ENCODE measurements at regions not wholly inside any gene's neighbourhood (a gene's known extent, or its start where the extent isn't known, plus 50 kb on each side); places are given as distances from the start of the nearest gene placed in this dataset.

DNA sequence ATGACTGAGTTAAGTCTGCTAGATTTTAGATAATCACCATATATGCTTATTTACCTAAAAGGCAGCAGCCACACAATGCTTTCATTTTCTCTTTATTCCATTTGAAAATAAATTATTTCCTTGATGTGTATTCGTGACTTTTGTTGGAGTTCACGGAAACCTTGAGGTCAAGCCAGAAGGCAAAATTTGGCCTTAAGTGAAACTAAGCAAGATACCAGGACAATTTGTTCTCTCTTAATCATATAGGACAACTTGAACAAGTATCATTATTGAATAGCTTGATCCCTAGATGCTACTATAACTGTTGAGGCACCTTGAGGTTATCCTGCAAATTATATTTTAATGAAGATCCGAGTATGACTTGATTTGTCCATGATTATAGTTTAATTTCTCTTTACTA is 429.2 kb upstream of the DACH1 start:
- H3K4me1 ChIP-seq (ENCODE audit: insufficient read depth) = no peaks in the 10 kb centered on the region
- 77% methylated on average over 3 of the region's 3 CpGs for WGBS

GRCh38 chr13:72295153-72295552 is 428.1 kb upstream of the DACH1 start:
- WGBS = 58% methylated on average over 2 of the region's 2 CpGs
- Histone ChIP-seq H3K27ac (ENCODE audit: low read depth) (no peak overlapping the region), H3K4me1 (ENCODE audit: insufficient read depth) (no peaks in the 10 kb centered on the region), H3K36me3 (ENCODE audit: insufficient read depth) (no peaks in the 10 kb centered on the region), H3K4me3 (ENCODE audit: low read depth, low read length) (no peak overlapping the region)
- no peak for DNase-seq (ENCODE audit: extremely low spot score)

More for the DNA sequence above, 429.2 kb upstream of the DACH1 start:
- Histone ChIP-seq H3K36me3 (ENCODE audit: insufficient read depth) (no peaks in the 10 kb centered on the region), H3K4me3 (ENCODE audit: low read depth, low read length) (no peak overlapping the region), H3K27ac (ENCODE audit: low read depth) (no peak overlapping the region)
- no peak for DNase-seq (ENCODE audit: extremely low spot score)

DNA sequence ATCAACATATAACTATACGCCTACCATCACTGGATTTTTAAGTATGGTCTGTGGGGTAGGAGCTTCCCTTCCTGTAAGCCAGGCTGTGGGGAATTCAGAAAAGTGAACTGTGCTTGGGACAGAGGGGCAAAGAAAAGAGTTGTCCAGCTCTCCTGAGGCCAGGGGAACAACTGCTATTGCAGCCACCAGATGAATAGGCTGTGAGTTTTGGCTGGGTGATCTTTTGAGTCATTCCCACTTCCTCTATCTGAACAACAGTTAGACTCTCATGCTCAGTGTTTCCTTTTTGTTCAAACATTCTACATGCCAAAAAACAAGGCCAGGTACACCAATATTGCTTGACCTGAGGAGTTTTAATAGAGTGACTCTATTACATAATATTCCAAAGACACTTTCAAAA is 426.2 kb upstream of the DACH1 start:
- DNase-seq (ENCODE audit: extremely low spot score) = no peak
- H3K36me3 ChIP-seq (ENCODE audit: insufficient read depth) = no peaks in the 10 kb centered on the region
- 89% methylated on average over 1 of the region's 1 CpG for WGBS
- H3K27ac ChIP-seq (ENCODE audit: low read depth) = no peak overlapping the region
- no peaks in the 10 kb centered on the region for H3K4me1 ChIP-seq (ENCODE audit: insufficient read depth)
- H3K4me3 ChIP-seq (ENCODE audit: low read depth, low read length) = no peak overlapping the region

GRCh38 chr13:72290962-72291681 is 424.1 kb upstream of the DACH1 start:
- H3K27ac ChIP-seq (ENCODE audit: low read depth) = no peak overlapping the region

DNA sequence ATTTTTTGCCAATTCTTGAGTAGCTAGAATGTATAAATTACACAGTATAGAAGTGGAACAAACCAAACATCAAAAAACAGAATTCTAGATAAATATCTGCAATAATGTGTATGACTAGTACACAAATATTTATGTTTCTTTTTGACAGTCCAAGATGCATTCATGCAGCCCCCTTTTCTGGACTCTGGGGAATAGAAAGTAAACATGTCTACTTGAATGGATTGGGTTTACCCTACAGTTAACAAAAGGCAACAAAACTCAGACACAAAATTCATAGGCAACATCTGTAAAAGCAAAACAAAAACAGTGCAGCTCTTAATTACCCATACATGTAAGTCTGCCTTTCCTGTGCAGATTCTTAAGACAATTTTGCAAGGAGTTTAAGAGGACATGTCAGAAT is 419.4 kb upstream of the DACH1 start:
- Histone ChIP-seq H3K36me3 (ENCODE audit: insufficient read depth) (no peaks in the 10 kb centered on the region), H3K4me3 (ENCODE audit: low read depth, low read length) (no peak overlapping the region), H3K27ac (ENCODE audit: low read depth) (no peak overlapping the region), H3K4me1 (ENCODE audit: insufficient read depth) (no peaks in the 10 kb centered on the region)
- DNase-seq (ENCODE audit: extremely low spot score) = no peak

More at GRCh38 chr13:72290962-72291681, 424.1 kb upstream of the DACH1 start:
- DNase-seq (ENCODE audit: extremely low spot score) = no peak
- Histone ChIP-seq H3K4me1 (ENCODE audit: insufficient read depth) (no peaks in the 10 kb centered on the region), H3K4me3 (ENCODE audit: low read depth, low read length) (no peak overlapping the region), H3K36me3 (ENCODE audit: insufficient read depth) (no peaks in the 10 kb centered on the region)

GRCh38 chr13:72284791-72285190 is 417.8 kb upstream of the DACH1 start:
- Histone ChIP-seq H3K27ac (ENCODE audit: low read depth) (no peak overlapping the region), H3K4me3 (ENCODE audit: low read depth, low read length) (no peak overlapping the region), H3K4me1 (ENCODE audit: insufficient read depth) (no peaks in the 10 kb centered on the region), H3K36me3 (ENCODE audit: insufficient read depth) (no peaks in the 10 kb centered on the region)
- no peak for DNase-seq (ENCODE audit: extremely low spot score)
- WGBS = 83% methylated on average over 2 of the region's 2 CpGs

- Histone ChIP-seq H3K4me1 (ENCODE audit: insufficient read depth) (no peaks in the 10 kb centered on the region), H3K4me3 (ENCODE audit: low read depth, low read length) (no peak overlapping the region), H3K36me3 (ENCODE audit: insufficient read depth) (no peaks in the 10 kb centered on the region), H3K27ac (ENCODE audit: low read depth) (no peak overlapping the region)
- DNase-seq (ENCODE audit: extremely low spot score) = no peak
- WGBS = 90% methylated on average over 1 of the region's 1 CpG
These were observed 394.7 kb upstream of the DACH1 start for GRCh38 chr13:72261732-72262131.

DNA sequence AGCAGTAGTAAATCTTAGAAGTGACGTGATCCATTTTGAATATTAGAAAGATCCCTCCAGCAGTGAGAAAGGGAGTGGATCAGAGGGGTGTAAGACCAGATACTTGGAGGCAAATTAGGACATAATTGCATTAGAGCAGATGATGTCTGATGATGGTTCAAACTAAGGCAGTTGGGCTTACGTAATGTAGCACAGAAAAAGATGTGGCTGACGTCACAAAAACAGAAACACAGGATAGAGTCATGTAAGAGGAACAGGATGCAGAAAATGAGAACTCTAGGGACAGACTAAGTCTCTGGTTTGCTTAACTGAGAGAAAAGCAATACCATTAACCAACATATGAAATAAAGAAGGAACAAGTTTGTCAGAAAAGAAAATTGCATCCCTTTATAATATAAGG is 392.5 kb upstream of the DACH1 start:
- Histone ChIP-seq H3K27ac (ENCODE audit: low read depth) (no peak overlapping the region), H3K4me3 (ENCODE audit: low read depth, low read length) (no peak overlapping the region), H3K4me1 (ENCODE audit: insufficient read depth) (no peaks in the 10 kb centered on the region), H3K36me3 (ENCODE audit: insufficient read depth) (no peaks in the 10 kb centered on the region)
- 55% methylated on average over 3 of the region's 3 CpGs for WGBS
- DNase-seq (ENCODE audit: extremely low spot score) = no peak

- no peak overlapping the region for H3K4me3 ChIP-seq (ENCODE audit: low read depth, low read length)
- WGBS = 65% methylated on average over 7 of the region's 7 CpGs
- no peak for DNase-seq (ENCODE audit: extremely low spot score)
- no peak overlapping the region for H3K27ac ChIP-seq (ENCODE audit: low read depth)
- no peaks in the 10 kb centered on the region for H3K4me1 ChIP-seq (ENCODE audit: insufficient read depth)
- H3K36me3 ChIP-seq (ENCODE audit: insufficient read depth) = no peaks in the 10 kb centered on the region
These were observed 391.5 kb upstream of the DACH1 start for GRCh38 chr13:72258340-72258981.

- no peak overlapping the region for H3K27ac ChIP-seq (ENCODE audit: low read depth)
- H3K4me1 ChIP-seq (ENCODE audit: insufficient read depth) = no peaks in the 10 kb centered on the region
- H3K36me3 ChIP-seq (ENCODE audit: insufficient read depth) = no peaks in the 10 kb centered on the region
- DNase-seq (ENCODE audit: extremely low spot score) = no peak
- WGBS = 40% methylated on average over 7 of the region's 7 CpGs
- no peak overlapping the region for H3K4me3 ChIP-seq (ENCODE audit: low read depth, low read length)
These were observed 388.9 kb upstream of the DACH1 start for GRCh38 chr13:72255908-72256307.

GRCh38 chr13:72253754-72254153 is 386.8 kb upstream of the DACH1 start:
- no peaks in the 10 kb centered on the region for H3K36me3 ChIP-seq (ENCODE audit: insufficient read depth)
- 73% methylated on average over 4 of the region's 4 CpGs for WGBS

DNA sequence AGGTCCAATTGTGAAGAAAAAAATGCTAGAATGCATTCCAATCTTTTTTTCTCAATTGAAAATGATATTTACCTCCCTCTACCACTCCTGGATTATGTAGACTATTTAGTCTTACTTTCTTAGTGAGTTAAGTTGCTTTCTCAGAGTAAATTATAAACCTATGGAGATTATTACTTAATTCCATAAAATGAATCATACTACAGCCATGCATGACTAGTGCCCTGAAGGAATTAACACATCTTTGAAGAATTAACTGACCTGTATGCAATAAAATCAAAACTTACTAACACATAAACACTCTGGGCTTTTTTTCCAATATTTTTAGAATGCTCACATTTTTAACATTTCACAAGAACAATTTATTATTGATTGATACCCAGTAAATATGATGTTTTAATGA is 379.4 kb upstream of the DACH1 start:
- DNase-seq (ENCODE audit: extremely low spot score) = no peak
- Histone ChIP-seq H3K4me1 (ENCODE audit: insufficient read depth) (no peaks in the 10 kb centered on the region), H3K27ac (ENCODE audit: low read depth) (no peak overlapping the region), H3K36me3 (ENCODE audit: insufficient read depth) (no peaks in the 10 kb centered on the region), H3K4me3 (ENCODE audit: low read depth, low read length) (no peak overlapping the region)

More at GRCh38 chr13:72253754-72254153, 386.8 kb upstream of the DACH1 start:
- DNase-seq (ENCODE audit: extremely low spot score) = no peak
- Histone ChIP-seq H3K4me3 (ENCODE audit: low read depth, low read length) (no peak overlapping the region), H3K27ac (ENCODE audit: low read depth) (no peak overlapping the region), H3K4me1 (ENCODE audit: insufficient read depth) (no peaks in the 10 kb centered on the region)

- no peak for DNase-seq (ENCODE audit: extremely low spot score)
- no peak overlapping the region for H3K4me3 ChIP-seq (ENCODE audit: low read depth, low read length)
- WGBS = 67% methylated on average over 3 of the region's 3 CpGs
These were observed 377.8 kb upstream of the DACH1 start for GRCh38 chr13:72244788-72245187.

DNA sequence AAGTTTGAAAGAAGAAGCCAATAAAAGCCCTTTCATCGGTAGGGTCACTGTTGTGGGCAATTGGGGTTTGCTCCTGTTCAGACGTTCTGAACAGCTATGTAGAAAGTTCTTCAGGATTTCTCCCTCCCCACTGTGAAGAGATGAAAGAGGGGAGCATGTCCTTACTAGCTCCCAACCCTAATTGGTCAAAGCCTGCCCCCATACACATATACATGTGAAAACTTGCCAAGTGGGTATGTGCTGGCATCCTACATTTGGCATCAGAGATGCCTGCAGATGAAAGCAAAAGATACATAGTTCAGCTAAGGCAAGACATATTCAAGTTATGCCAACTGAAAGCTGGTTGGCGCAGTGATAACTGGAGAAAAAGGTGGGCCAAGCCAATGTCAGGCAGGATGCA is 363.1 kb upstream of the DACH1 start:
- WGBS = 71% methylated on average over 3 of the region's 3 CpGs

More at GRCh38 chr13:72244788-72245187, 377.8 kb upstream of the DACH1 start:
- H3K4me1 ChIP-seq (ENCODE audit: insufficient read depth) = no peaks in the 10 kb centered on the region
- no peaks in the 10 kb centered on the region for H3K36me3 ChIP-seq (ENCODE audit: insufficient read depth)
- H3K27ac ChIP-seq (ENCODE audit: low read depth) = no peak overlapping the region

More for the DNA sequence above, 363.1 kb upstream of the DACH1 start:
- no peak overlapping the region for H3K27ac ChIP-seq (ENCODE audit: low read depth)
- no peaks in the 10 kb centered on the region for H3K36me3 ChIP-seq (ENCODE audit: insufficient read depth)
- DNase-seq (ENCODE audit: extremely low spot score) = no peak
- H3K4me1 ChIP-seq (ENCODE audit: insufficient read depth) = no peaks in the 10 kb centered on the region
- H3K4me3 ChIP-seq (ENCODE audit: low read depth, low read length) = no peak overlapping the region
